Renal cortex interstitium (tissue), 11 donors: ENCODE measurements at regions not wholly inside any gene's neighbourhood (a gene's known extent, or its start where the extent isn't known, plus 50 kb on each side); places are given as distances from the start of the nearest gene placed in this dataset.
A peak's percentile ranks its signal among the peaks of the same experiment; 100 is the strongest.
"Not testable (repeated sequence)": the region's sequence is repeated elsewhere in the genome, so short reads cannot be mapped to it uniquely, and the experiment has no call there.

Experiments used
- DNase-seq, 11 donors: peaks; one replicate each; pipeline ENCODE4 v3.0.0-alpha.2; 2013; ENCODE audit warnings: low read depth in 9 of 11, low spot score in 4 of 11; ENCODE audit errors: extremely low read depth in 1 of 11

- DNase-seq: no peak
Observed at GRCh38 chr4:104022831-104023230, 303.0 kb upstream of the TACR3 start.

GRCh38 chr4:104022226-104022625 lies 302.4 kb upstream of the TACR3 start:
- DNase-seq: no peak

GRCh38 chr4:104020641-104021040 lies 300.9 kb upstream of the TACR3 start:
- no peak for DNase-seq

- DNase-seq: no peak
Observed at GRCh38 chr4:104017213-104017612, 297.4 kb upstream of the TACR3 start.

- DNase-seq: no peak
Observed at GRCh38 chr4:104015680-104016079, 295.9 kb upstream of the TACR3 start.

GRCh38 chr4:104010722-104011121 lies 290.9 kb upstream of the TACR3 start:
- no peak for DNase-seq

- not testable (repeated sequence) for DNase-seq
Observed at GRCh38 chr4:104002318-104002717, 282.5 kb upstream of the TACR3 start.

- no peak for DNase-seq
Observed at GRCh38 chr4:103998756-103999155, 279.0 kb upstream of the TACR3 start.

GRCh38 chr4:103996637-103997036 lies 276.9 kb upstream of the TACR3 start:
- DNase-seq: no peak

- peak in 1 of 11 donors; percentile 0 for DNase-seq
Observed at GRCh38 chr4:103996064-103996463, 276.3 kb upstream of the TACR3 start.

- no peak for DNase-seq
Observed at GRCh38 chr4:103994059-103994458, 274.3 kb upstream of the TACR3 start.

GRCh38 chr4:103982454-103982853 lies 262.7 kb upstream of the TACR3 start:
- no peak for DNase-seq

GRCh38 chr4:103948244-103949018 lies 228.6 kb upstream of the TACR3 start:
- no peak for DNase-seq

- no peak for DNase-seq
Observed at GRCh38 chr4:103947617-103948016, 227.8 kb upstream of the TACR3 start.

- DNase-seq: not testable (repeated sequence)
Observed at GRCh38 chr4:103946621-103947268, 227.0 kb upstream of the TACR3 start.

- DNase-seq: no peak
Observed at GRCh38 chr4:103938488-103938887, 218.7 kb upstream of the TACR3 start.

- no peak for DNase-seq
Observed at GRCh38 chr4:103936653-103937145, 216.9 kb upstream of the TACR3 start.

GRCh38 chr4:103934178-103934789 lies 214.5 kb upstream of the TACR3 start:
- DNase-seq: peak; percentile 8 to 41 (median 27)

- DNase-seq: no peak
Observed at GRCh38 chr4:103928370-103928769, 208.6 kb upstream of the TACR3 start.

GRCh38 chr4:103923551-103923950 lies 203.8 kb upstream of the TACR3 start:
- no peak for DNase-seq
